GM12892 (cell line): ENCODE measurements at regions not wholly inside any gene's neighbourhood (a gene's known extent, or its start where the extent isn't known, plus 50 kb on each side); places are given as distances from the start of the nearest gene placed in this dataset.

Experiments
- POLR2A ChIP-seq: IDR thresholded peaks from 2 replicates; pipeline ENCODE4 v1.6.1; 2011; ENCODE audit warnings: low read depth, low read length, control low read depth
- POLR2AphosphoS5 ChIP-seq: IDR thresholded peaks from 2 replicates; pipeline ENCODE4 v1.6.1; 2011; ENCODE audit warnings: low read depth, low read length, control low read depth
- TAF1 ChIP-seq: IDR thresholded peaks from 2 replicates; pipeline ENCODE4 v1.6.1; 2011; ENCODE audit warnings: low read depth, mild to moderate bottlenecking, control low read depth, low read length, borderline replicate concordance

- no peak for TF ChIP-seq POLR2A
- TF ChIP-seq POLR2AphosphoS5, result no peak
- TF ChIP-seq TAF1, result no peak
Measured at GRCh38 chr7:17043012-17043877, 161.5 kb upstream of the AGR3 start.
